ENCODE measurements at regions not wholly inside any gene's neighbourhood (a gene's known extent, or its start where the extent isn't known, plus 50 kb on each side); places are given as distances from the start of the nearest gene placed in this dataset.
"Not testable (repeated sequence)": the region's sequence is repeated elsewhere in the genome, so short reads cannot be mapped to it uniquely, and the experiment has no call there.

GRCh38 chr12:89880690-89881350 lies 172.2 kb upstream of the ATP2B1 start:
- in situ Hi-C loops (cut with HindIII; ENCODE audit: low sequenced_read_pairs): no loop called here
- DNase-seq (ENCODE audit: low spot score): no peak

DNA sequence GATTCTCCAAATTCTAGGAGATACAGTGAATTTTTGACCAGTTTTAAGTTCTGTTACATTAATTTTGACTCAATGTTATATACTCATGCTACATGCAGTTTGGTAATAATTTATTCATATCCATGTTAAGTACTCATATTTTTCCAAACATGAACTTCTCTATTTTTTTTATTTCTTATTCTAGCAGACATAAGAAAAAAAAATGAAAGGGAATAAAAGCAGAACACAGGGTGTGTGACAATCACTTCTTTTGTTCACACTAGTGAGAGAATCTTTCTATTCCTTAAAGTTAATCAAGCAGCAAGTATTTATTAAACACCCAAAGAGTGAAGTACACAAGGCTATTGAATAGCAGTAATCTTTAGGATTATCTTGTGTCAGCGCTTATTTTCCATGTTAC lies 171.1 kb upstream of the ATP2B1 start:
- no peak for DNase-seq (ENCODE audit: low spot score)
- in situ Hi-C loops (cut with HindIII; ENCODE audit: low sequenced_read_pairs): no loop called here

- DNase-seq (ENCODE audit: low spot score): no peak
- in situ Hi-C loops (cut with HindIII; ENCODE audit: low sequenced_read_pairs): no loop called here
Observed at GRCh38 chr12:89878950-89879349, 170.3 kb upstream of the ATP2B1 start.

DNA sequence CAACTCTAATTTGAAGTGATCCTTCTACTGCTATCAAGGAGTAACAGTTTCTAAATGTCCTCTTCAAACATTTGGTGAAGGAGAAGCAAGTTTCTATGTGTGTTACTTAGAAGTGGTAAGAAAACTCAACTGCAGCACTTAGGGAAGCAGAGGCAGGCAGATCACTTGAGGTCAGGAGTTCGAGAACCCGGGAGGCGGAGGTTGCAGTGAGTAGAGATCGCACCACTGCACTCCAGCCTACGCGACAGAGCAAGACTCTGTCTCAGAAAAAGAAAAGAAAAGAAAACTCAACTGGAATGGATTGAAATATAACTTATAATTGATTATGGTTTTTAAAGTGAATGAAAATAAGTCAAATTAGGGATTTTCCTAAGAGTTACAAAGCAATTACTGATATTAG lies 169.7 kb upstream of the ATP2B1 start:
- in situ Hi-C loops (cut with HindIII; ENCODE audit: low sequenced_read_pairs): no loop called here
- no peak for DNase-seq (ENCODE audit: low spot score)

- in situ Hi-C loops (cut with HindIII; ENCODE audit: low sequenced_read_pairs): no loop called here
- no peak for DNase-seq (ENCODE audit: low spot score)
Observed at GRCh38 chr12:89877671-89878070, 169.0 kb upstream of the ATP2B1 start.

- in situ Hi-C loops (cut with HindIII; ENCODE audit: low sequenced_read_pairs): no loop called here
- DNase-seq (ENCODE audit: low spot score): no peak
Observed at GRCh38 chr12:89877136-89877535, 168.5 kb upstream of the ATP2B1 start.

GRCh38 chr12:89875809-89876208 lies 167.2 kb upstream of the ATP2B1 start:
- DNase-seq (ENCODE audit: low spot score): no peak
- in situ Hi-C loops (cut with HindIII; ENCODE audit: low sequenced_read_pairs): no loop called here

DNA sequence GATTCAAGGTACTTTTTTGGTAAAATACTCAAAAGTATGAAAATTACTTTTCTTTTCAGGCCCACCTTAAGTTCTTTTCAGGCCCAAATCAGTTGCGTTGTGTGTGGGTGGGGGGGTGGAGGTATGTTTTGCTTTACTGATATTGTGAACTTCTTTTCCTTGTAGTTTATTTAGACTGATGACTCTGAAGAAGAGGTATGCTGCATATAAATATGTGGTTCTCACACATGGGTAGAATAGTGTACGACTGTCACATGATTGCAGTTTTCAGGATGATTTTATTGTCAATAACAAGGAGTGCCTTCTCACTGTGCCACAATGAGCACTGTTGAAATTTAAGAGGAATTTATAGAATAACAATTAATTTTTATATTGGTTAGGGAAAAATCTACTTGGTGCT lies 166.6 kb upstream of the ATP2B1 start:
- no peak for DNase-seq (ENCODE audit: low spot score)
- in situ Hi-C loops (cut with HindIII; ENCODE audit: low sequenced_read_pairs): no loop called here

DNA sequence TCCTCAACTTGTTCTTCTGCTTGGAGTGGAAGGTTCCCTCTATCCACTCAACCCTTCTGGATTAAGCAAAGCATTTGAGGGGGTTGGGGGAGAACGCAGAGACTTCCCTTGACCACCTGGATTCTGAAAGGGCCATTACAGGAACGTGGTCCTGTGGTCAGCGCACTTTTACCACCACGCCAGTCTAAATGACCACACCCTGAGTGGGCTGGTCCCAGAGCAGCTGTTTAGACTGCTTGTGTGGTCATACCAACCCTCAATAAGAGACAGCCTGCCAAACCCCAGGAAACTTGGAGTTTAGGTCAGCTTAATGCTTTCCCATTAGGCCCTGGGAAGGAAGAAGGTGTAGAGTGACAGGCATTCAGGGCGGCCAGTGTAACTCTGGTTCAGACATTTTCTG lies 165.5 kb upstream of the ATP2B1 start:
- DNase-seq (ENCODE audit: low spot score): no peak

DNA sequence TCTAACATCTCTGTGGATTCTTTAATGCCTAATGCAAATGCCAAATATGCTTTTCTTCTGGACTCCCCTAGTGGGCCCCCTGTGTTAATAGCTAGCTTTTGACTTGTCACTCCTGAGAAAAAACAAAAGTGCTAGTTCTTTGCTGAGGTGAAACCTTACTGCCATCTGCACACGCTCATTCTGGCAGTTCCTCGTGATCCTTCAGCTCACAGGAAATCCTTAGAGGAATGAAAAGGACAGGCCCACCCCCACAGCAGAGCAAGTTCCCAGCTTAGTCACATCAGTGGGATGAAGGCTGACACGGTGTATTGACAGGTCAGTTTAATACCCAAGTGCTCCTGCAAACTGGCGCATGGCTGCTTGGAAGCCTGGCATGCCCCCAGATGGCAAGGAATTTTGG lies 165.1 kb upstream of the ATP2B1 start:
- in situ Hi-C loops (cut with HindIII; ENCODE audit: low sequenced_read_pairs): no loop called here
- DNase-seq (ENCODE audit: low spot score): no peak

More for the DNA sequence above, 165.5 kb upstream of the ATP2B1 start:
- in situ Hi-C loops (cut with HindIII; ENCODE audit: low sequenced_read_pairs): no loop called here

DNA sequence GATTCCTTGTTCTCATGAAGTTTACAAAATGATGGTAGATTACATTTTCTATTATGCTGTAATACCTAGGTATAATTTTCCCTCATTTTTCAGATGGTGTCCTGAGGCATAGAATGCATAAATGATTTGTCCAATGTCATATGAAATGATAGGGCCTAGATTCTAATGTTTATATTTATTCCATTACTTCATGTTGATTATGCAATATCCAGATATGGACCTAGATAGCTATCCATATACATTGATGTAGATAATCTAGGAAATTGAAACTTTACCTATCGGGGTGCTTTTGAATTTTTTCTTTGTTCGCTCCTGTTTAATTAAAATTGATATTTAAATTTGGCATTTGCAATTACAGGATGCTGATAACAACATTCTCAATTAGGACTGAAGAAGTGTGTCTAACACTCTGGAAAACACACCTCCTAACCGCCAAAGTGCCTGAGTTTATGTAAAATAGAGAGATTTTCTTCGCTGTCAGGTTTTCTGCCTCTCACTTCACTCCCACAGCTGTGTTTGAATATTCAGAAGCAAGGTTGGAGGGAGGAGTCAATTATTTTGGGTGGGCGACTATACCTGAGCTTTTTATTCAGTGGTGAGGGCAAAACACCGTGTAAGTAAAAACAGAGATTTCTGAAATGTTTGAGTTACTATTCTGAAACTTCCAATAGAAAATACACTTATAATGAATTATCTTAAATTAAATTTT lies 164.4 kb upstream of the ATP2B1 start:
- no peak for DNase-seq (ENCODE audit: low spot score)
- in situ Hi-C loops (cut with HindIII; ENCODE audit: low sequenced_read_pairs): no loop called here

DNA sequence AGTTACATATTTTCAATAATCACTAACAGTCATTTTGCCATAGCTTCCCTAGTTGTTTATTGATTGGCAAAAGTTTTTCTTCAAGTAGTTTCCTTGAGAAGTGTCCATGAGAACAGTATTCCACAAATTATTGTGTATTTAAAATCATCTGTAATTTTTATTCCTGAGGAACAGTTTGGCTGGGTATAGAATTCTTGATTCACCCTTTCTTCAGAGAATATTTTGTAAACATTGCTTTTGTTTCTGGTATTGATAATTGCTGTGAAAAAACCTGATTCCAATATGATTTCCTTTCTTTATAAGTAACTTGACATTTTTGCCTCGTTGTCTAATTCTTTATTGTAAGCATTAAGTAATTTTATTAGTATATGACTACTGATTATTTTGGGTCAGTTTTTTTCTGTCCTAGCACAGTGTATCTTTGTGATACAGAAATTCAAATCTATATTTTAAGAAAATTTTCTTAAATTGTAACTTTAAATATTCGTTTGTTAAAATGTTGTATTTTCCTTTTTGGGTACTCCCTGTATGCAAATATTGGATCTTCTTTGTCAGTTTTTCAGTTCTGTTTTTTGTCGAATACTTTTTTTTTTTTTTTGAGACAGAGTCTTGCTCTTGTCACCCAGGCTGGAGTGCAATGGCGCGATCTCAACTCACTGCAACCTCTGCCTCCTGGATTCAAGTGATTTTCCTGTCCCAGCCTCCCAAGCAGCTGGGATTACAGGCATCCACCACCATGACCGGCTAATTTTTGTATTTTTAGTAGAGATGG lies 162.0 kb upstream of the ATP2B1 start:
- in situ Hi-C loops (cut with HindIII; ENCODE audit: low sequenced_read_pairs): no loop called here
- no peak for DNase-seq (ENCODE audit: low spot score)

GRCh38 chr12:89867611-89868010 lies 159.0 kb upstream of the ATP2B1 start:
- DNase-seq (ENCODE audit: low spot score); in situ Hi-C loops (cut with HindIII; ENCODE audit: low sequenced_read_pairs): not testable (repeated sequence)

DNA sequence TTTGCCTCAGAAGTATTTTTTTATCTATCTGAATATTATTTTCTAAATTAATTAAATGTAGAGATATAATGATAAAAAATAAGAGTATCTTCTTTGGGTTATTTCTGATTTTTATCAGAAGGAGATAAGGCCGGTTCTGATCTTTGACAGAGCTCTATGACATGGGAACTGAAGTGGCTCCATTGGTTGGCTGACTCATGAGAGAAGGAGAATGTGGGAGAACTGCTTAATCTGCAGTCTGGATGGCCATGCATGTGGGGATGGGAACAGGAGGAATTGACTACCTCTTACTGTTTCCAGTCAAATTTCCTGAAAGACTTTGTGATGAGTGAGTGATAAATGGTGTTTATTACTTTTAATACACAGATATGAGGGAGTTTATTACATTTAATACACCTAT lies 155.8 kb upstream of the ATP2B1 start:
- in situ Hi-C loops (cut with HindIII; ENCODE audit: low sequenced_read_pairs): no loop called here
- DNase-seq (ENCODE audit: low spot score): no peak

- no peak for DNase-seq (ENCODE audit: low spot score)
- in situ Hi-C loops (cut with HindIII; ENCODE audit: low sequenced_read_pairs): no loop called here
Observed at GRCh38 chr12:89863968-89864367, 155.3 kb upstream of the ATP2B1 start.

- in situ Hi-C loops (cut with HindIII; ENCODE audit: low sequenced_read_pairs): no loop called here
- DNase-seq (ENCODE audit: low spot score): no peak
Observed at GRCh38 chr12:89863493-89863938, 154.9 kb upstream of the ATP2B1 start.

- in situ Hi-C loops (cut with HindIII; ENCODE audit: low sequenced_read_pairs): no loop called here
Observed at GRCh38 chr12:89862511-89863445, 154.1 kb upstream of the ATP2B1 start.

DNA sequence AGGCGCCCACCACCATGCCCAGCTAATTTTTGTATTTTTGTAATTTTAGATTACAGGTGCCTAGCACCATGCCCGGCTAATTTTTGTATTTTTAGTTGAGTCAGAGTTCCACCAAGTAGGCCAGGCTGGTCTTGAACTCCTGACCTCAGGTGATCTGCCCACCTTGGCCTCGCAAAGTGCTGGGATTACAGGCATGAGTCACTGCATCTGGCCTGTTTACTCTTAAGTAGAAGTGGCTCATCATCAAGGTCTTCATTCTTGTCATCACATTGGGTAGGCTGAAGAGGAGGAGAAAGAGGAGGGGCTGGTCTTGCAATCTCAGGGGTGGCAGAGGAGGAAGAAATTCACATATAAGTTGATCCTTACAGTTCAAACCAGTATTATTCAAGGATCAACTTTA lies 152.4 kb upstream of the ATP2B1 start:
- no peak for DNase-seq (ENCODE audit: low spot score)
- in situ Hi-C loops (cut with HindIII; ENCODE audit: low sequenced_read_pairs): no loop called here

More at GRCh38 chr12:89862511-89863445, 154.1 kb upstream of the ATP2B1 start:
- no peak for DNase-seq (ENCODE audit: low spot score)

DNA sequence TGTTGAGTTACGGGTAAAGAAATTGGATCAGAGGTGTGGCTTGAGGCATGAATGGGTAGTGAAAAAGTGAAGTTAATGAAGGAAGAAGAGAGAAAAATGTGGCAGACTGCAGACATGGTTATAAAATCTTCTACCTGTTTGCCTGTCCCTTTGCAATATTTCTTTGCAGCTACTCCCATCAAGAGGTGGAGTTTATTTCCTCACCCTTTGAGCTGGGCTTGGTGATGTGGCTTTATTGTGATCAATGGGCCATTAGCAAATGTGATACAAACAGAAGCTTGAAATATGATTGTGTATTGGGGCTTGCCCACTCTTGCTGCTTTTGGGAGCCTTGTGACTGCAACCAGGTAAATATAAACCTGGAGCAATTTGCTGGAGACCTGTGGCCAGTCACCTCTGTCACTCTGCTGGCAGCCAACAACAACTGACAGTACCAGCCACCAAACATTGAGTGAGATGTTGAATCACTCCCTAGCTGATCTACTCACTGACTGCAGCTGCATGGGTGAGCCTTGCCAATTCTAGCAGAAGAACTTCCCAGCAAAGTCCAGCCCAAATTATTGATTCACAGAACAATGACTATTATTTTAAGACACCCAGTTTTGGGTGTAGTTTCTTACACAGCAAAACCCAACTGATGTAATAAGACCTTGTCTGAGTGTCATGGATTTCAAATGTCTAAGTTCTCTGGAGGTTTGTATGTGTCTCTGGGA lies 151.0 kb upstream of the ATP2B1 start:
- in situ Hi-C loops (cut with HindIII; ENCODE audit: low sequenced_read_pairs): no loop called here
- DNase-seq (ENCODE audit: low spot score): no peak
